KBM-7 (cell line): ENCODE measurements at regions not wholly inside any gene's neighbourhood (a gene's known extent, or its start where the extent isn't known, plus 50 kb on each side); places are given as distances from the start of the nearest gene placed in this dataset.
"Not testable (repeated sequence)": the region's sequence is repeated elsewhere in the genome, so short reads cannot be mapped to it uniquely, and the experiment has no call there.

ENCODE experiments used
- DNase-seq: peaks from one replicate; pipeline ENCODE4 v3.0.0-alpha.2; 2015
- in situ Hi-C: fragments of 300-500 bp; cut with MboI; formaldehyde crosslinking; loops from 2 replicates; pipeline ENCODE4 v1.14.3; 2020; ENCODE audit warnings: low sequenced_read_pairs, low pct_unique_long_range_greater_than_20kb, mixed read lengths

DNA sequence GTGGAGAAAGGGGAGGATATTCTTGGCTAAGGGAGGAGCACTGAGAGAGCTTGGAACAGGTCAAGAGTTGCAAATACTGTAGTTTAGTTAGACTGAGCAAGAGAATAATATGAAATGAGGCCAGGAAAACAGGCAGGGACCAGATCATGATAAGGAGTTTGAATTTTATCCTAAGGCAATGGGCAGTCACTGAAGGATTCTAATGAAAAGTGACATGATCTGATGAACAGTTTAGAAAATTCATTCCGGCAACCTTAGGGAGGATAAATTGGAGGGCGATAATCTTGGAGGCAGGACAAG, 276.1 kb downstream of the PLK2 start:
- DNase-seq: no peak
- in situ Hi-C loops: no loop called here

DNA sequence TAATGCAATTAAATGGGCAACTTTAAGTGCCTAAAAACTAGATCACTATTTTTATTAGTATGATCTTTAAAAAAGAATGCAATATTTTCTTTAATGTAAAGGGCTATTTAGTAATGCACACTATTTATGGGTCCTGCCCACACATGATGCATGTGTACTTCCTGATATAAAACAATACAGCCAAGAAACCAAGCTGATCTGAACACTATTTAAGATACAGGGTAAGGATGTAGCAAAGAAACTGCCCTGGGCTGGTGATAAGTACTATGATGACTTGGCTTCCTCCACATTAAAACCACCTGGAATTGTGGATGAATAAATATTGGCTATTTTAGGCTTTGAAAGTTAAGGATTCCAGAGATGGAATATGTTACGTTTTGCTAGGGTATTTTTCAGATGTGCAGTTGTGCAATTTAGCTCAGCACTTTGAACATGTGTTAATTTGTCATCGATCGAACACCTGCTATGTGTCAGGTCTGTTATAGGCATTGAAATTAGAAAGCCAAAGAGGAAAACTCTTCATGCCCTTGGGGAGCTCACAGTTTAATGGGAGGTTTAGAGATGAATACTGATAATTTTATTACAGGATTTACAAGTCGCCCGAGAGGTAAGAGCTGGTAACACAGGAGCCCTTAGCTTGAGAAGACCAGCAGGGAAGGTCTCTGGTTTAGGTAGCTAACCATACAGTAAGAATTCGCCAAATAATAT, 276.7 kb downstream of the PLK2 start:
- DNase-seq: no peak
- in situ Hi-C loops: no loop called here

DNA sequence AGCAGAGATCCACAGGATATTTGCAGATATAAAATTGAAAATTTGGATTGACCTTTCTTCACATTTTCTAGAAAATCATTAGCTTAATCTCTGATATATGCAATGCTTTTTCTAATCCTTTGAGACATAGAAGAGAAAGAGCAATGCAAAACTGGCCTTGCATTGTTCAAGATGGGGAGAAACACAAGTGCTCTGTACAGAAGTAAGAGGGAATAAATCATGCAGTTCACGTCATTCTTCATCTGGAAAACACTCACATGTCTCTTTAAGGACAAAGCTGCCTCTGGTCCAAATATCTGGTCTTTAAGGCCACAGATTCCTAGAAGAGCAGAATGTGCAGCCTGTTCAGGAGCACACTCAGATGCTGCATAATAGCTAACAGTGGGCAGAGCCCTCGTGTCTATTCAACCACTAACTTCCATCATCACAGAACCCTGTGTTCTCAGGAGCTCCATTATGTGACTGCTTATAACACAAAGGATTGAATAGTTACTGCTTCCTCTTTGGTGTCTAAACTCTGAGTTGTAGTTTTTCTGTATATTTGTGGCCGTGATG, 277.5 kb downstream of the PLK2 start:
- DNase-seq: no peak
- in situ Hi-C loops: no loop called here

DNA sequence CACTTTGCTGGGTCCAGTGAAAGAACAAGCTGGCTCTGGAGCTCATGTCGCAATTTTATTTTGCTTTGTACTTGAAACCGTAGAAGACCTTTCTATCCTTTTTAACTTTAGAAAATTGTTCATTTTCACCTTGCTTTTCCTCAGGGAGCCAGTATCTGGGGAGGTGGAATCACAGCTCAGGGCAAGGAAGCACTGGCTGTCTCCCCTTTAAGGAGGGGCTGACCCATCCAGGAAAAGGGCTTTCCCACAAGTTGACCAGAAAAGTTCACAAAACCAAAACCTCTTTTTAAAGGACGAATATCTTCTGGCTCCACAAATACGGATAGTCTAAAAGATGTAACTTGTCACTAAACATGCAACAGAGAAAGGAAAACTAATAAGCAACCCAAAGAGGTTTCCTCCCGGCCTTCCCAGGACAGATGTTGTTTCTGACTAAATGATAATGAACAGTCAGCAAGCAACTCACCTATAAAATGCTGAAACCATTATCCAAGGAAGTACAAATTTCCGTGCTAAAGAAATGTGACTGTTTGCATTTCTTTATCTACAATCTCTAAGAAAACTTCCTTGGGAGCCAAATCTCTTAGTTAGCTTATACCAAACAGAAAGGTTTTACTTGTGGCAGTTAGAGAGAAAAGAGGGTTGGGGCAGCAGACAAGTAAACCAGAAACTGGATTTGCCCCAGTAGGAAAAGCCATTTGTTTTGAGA, 278.2 kb downstream of the PLK2 start:
- no peak for DNase-seq
- in situ Hi-C loops: no loop called here

DNA sequence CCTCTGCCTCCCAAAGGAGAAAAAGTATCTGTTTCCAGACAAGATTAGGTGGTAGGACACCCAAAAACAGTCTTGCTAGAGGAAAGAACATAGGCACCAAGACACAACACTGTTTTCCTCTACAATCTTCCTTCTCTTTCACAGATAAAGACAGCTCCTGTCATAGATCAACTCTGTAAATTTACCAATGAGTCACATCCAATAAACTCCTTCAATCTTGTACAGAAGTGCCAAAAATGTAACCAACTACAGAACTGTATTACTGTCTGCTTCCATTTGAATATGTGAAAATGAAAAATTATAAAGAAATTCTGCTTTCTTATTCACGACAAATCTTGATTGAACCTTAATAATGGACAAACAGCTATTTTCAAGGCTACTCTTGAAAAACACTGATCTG, 286.9 kb downstream of the PLK2 start:
- in situ Hi-C loops: no loop called here

DNA sequence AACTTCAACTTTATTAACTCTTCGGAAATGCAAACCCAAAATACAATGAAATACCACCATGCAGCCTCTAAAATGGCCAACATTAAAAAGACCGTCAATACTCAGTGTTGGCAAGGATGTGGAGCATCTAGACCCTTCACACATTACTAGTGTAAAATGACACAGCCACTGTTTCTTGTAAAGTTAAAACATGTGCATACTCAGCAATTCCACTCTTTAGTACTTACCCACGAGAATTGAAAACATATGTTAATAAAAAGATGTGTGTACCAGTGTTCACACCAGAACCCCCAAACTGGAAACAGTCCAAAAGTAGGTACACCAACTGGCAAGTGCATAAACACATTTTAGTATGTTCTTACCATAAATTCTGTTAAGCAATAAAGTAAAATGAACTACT, 294.7 kb downstream of the PLK2 start:
- no peak for DNase-seq
- in situ Hi-C loops: no loop called here

More for the DNA sequence above, 286.9 kb downstream of the PLK2 start:
- DNase-seq: no peak

DNA sequence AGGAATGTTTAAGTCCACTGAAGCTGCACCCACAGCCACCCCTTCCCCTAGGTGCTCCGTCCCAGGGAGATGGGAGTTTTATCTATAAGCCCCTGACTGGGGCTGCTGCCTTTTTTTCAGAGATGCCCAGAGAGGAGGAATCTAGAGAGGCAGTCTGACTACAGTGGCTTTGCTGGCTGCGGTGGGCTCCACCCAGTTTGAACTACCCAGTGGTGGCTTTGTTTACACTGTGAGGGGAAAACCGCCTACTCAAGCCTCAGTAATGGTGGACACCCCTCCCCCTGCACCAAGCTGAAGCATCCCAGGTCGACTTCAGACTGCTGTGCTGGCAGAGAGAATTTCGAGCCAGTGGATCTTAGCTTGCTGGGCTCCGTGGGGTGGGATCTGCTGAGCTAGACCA, 298.0 kb downstream of the PLK2 start:
- DNase-seq, in situ Hi-C loops: not testable (repeated sequence)

DNA sequence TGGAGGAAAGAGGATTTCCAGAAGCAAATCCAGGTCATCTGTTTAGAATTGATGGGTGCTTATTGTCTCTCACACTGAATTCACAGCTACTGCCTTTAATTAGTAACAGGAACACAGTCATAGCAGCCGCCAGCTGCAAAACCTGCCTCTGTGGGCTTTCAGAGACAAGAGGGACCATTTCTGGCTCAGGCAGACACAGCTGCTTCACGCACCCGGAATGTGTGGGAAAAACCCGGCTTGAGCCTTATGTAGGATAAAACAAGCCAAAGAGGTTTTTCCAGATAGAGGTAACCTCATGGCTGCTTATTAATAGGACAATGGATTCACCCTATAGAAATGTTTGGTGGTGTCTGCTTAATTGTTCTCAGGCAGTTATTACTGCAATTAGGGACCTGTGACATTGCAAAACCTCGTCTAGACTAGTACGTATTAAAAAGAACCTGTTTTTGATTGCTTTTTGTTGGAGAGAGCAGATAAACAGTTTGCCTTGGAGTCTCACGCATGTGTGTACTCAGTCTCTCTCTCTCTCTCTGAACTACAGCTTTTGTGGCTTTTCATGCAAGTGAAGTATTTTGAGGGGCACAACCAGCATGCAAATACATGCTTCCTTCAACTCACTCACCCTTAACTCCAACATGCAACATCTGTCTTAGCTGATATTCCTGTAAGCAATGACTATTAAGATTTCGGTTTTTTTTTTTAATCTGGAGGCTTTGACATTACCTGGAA, 302.7 kb downstream of the PLK2 start:
- in situ Hi-C loops: no loop called here
- no peak for DNase-seq

DNA sequence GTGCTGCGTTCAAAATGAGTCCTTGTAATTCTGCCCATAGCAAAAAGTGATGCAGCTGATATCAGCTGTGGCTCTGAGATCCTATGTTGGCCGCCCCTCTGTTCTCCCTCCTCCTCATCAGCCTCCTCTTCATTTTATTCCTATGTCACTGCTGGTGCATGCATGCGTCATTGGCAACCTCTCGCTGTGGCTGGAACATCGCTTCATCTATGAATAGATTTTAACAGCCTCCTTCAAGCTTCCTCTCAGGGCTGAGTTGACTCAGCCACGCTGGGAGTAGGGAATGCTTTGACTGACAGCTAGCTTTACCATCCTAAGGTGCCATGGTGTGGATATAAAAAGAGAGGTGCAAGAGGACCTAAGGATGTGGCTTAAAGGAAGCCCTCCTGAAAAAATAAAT, 303.5 kb downstream of the PLK2 start:
- no peak for DNase-seq
- in situ Hi-C loops: no loop called here

DNA sequence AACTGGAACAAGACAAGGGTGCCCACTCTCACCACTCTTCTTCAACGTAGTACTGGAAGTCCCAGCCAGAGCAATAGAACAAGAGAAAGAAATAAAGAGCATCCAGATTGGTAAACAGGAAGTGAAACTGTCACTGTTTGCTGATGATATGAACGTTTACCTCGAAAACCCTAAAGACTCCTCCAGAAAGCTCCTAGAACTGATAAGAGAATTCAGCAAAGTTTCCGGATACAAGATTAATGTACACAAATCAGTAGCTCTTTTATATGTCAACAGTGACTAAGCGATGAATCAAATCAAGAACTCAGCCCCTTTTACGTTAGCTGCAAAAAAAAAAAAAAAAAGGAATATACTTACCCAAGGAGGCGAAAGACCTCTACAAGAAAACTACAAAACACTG, 306.6 kb downstream of the PLK2 start:
- in situ Hi-C loops: no loop called here
- no peak for DNase-seq

DNA sequence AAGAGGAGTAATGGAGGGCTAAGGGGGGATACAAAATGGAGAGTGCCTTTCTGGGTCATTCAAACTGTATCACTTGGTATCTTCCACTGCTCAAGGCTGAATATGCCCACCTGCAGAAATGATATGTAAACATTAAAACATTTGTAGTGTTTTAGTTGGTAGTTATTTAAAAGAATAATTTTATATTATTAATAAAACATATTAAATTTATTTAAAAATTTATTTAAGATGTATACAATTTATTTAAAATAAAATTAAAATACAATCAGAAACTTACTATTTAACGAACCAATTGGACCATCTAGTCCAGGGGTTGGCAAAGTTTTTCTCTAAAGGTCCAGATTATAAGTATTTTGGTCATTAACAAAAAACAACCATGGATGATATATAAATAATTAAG, 308.5 kb downstream of the PLK2 start:
- in situ Hi-C loops: no loop called here
- no peak for DNase-seq

DNA sequence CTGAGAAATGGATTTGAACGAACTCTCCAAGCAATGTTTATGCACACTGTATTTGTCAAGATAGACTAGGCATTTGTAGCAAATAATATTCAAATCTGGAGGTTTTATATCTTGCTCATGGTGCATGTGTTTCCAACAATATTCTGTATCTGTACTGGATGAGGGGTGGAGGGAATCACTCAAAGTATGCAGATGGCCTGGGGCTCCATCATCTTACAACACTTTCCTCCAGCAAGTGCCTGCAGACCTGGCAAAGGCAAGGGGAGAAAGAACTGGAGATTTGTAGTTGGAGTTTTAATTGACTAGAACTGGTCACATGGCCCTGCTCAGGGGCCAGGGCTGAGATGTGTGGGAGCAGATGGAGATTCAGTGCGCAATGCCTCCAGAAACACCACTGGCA, 309.0 kb downstream of the PLK2 start:
- no peak for DNase-seq
- in situ Hi-C loops: no loop called here

DNA sequence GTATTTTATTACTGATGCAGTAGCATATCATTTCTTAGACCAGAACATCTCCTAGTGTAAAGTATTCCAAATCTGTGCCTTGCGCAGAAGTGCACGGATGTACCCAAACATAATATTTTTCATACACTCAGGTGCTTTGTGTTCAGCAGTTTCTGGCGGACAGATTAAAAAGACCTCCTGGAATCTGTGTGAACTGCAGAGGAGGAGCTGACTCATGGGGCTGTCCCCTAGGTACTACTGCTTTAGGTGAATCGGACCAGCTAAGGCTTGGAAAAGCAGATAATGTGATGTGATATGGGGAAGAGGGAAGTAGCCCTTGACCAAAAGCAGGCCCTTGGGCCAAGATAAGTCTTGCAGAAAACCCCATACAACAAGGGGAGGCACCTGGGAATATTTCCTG, 310.1 kb downstream of the PLK2 start:
- in situ Hi-C loops: no loop called here
- DNase-seq: no peak

DNA sequence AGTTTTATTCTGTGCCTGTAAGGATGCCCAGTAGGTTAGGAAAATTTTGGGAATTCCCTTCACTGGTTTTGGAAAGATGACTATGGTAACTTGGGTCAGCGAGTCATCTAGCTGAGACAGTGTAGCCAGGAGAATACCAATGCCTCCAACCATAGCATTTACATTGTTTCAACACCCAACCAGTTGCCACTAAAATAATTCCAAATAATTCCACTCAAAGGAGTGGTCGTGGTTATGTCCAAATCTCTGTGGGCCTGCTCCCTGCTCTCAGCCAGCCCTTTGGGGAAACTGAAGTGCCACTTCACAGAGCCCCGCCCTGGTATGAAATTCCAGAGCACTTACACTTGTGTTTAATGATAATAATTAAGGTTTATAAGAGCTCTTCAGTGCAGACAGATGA, 310.5 kb downstream of the PLK2 start:
- DNase-seq: no peak
- in situ Hi-C loops: no loop called here

DNA sequence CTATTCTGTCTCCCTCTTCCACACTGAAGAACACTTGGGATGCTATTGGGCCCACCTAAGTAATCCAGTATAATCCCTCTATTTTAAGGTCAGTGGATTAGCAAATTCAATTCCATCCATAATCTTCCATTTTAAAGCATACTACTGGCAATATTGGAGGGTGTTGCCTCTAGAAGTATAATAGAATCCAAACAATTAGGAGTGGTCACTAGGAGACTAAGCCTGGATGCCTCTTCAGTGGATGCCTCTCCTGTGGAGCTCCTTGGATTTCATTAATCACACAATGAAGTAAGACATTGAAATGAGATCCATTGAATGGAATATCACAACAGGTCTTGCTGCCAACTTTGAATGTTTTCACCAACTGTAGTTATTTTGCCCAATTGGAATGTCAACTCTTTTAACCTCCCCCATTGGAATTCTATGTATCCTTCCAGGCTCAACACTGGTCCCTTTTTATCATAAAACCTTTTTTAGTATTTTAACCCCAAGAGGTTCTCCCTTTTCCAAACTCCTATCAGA, 311.6 kb downstream of the PLK2 start:
- DNase-seq: no peak
- in situ Hi-C loops: no loop called here

DNA sequence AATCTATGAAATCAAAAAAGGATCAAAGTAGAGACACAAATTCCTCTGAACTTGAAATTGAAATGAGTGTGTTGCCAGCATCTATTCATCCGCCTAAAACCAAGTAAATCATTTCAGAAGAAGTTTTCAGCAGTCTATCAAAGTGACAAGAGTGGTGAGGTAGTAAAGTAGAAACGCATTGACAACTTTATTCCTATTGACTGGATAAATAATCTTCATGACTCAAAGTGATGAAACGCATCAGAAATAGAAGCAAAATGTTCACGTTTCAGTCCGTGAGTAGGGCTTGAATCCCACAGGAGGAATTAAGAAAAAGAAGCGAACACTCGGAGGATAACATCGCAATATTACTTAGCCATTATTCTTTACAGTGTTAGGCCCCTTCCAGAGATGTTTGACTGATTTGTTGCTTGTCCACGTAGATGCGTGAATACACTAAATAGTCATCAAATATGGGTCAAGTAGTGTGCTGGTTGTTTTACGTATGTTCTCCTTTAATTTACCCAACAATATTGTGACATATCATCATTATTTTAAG, 314.4 kb downstream of the PLK2 start:
- no peak for DNase-seq
- in situ Hi-C loops: no loop called here

DNA sequence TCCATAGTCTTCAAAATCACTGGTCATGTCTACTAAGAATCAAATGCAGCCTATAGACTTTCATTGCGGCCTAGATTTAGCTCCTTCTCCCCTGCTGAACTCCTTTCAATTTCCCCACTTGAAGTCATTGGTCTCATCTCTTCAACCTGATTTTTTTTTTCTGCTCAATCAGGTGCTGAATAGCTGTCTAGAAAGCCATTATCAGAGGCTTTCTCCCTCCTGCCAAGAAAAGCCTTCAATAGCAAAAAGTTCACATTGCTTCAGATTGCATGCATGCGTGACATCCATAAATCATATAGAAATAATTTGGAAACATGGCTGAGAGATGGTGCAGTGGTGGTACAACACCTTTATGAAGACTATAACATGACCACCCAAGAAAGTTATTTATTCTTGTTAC, 316.2 kb downstream of the PLK2 start:
- DNase-seq: no peak
- in situ Hi-C loops: no loop called here

DNA sequence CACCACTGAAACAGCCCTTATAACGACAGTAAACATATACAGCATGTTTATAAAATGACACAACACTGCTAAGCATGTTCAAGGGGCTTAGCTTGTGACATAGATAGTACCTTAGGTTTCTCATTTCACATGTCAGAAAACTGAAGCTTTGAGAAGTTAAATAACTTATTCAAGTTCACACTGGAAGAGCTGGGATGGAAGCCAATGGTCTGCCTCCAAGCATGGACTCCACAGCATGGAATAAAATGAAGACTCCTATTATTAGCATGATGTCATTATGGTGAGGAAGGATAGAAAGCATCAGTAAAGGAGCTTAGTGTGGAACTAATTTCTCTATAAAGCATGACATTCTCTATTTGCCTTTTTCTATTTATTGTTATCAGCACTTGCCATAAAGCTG, 316.7 kb downstream of the PLK2 start:
- no peak for DNase-seq
- in situ Hi-C loops: no loop called here

DNA sequence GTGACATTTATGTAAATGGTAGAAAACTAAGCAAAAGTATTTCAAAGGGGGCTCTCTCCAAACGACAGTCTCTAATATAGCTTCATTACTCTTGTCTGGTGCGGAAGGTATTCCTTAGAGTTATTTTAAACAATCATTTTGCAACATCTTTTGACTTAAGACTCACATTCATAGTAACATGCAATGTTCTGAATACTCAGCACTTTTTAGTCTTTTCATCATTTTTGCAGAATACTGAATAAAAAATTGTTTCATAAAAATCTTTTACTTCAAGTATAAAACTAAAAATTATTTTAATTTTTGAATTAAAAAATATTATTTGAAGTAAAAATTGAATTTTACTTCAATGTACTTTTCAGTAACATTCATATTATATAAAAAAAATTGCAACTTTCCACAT, 321.1 kb downstream of the PLK2 start:
- in situ Hi-C loops: no loop called here
- no peak for DNase-seq

DNA sequence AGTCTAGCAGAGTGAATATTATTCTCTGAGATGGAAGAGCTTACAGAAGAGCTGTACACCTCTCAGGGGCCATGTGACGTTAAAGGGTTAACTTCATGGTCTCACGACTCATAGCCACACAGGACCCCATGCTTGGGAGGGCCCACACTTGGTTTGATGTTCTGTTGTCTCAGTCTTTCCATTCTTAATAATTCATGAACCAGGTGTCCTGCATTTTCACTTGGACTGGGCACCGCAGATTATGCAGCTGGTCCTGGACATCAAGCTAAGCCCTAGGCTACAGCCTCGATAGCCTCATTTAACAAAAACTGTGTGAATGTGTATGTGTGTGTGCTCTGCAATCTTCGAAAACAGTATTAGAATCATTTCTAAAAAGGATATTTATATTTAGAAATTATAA, 323.5 kb downstream of the PLK2 start:
- in situ Hi-C loops: no loop called here
- DNase-seq: no peak
